OCI-LY1 (cell line): ENCODE measurements at regions not wholly inside any gene's neighbourhood (a gene's known extent, or its start where the extent isn't known, plus 50 kb on each side); places are given as distances from the start of the nearest gene placed in this dataset.
"Not testable (repeated sequence)": the region's sequence is repeated elsewhere in the genome, so short reads cannot be mapped to it uniquely, and the experiment has no call there.

ENCODE experiments used
- EZH2 ChIP-seq: fragments of 200-600 bp; sonication (generic), shearing (Covaris generic); IDR thresholded peaks from 2 replicates; pipeline ENCODE4 v1.8.0; 2017; ENCODE audit warnings: borderline replicate concordance, mixed run types, mild to moderate bottlenecking, antibody characterized with exemption, low read length, moderate library complexity, mixed read lengths
- TF ChIP-seq, protein P1 (sequence below): fragments of 200-600 bp; sonication (generic), shearing (Covaris generic); IDR thresholded peaks from 2 replicates; pipeline ENCODE4 v1.5.1; 2017; ENCODE audit warnings: mild to moderate bottlenecking, antibody characterized with exemption, low read length, moderate library complexity, mixed read lengths

DNA sequence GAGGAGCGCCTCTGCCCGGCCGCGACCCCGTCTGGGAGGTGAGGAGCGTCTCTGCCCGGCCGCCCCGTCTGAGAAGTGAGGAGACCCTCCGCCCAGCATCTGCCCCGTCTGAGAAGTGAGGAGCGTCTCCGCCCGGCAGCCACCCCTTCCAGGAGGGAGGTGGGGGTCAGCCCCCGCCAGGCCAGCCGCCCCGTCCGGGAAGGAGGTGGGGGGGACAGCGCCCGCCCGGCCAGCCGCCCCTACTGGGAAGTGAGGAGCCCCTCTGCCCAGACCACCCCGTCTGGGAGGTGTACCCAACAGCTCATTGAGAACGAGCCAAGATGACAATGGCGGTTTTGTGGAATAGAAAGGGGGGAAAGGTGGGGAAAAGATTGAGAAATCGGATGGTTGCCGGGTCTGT, 164.6 kb downstream of the TEX36 start:
- TF ChIP-seq EZH2, result not testable (repeated sequence)
- TF ChIP-seq, protein P1, sequence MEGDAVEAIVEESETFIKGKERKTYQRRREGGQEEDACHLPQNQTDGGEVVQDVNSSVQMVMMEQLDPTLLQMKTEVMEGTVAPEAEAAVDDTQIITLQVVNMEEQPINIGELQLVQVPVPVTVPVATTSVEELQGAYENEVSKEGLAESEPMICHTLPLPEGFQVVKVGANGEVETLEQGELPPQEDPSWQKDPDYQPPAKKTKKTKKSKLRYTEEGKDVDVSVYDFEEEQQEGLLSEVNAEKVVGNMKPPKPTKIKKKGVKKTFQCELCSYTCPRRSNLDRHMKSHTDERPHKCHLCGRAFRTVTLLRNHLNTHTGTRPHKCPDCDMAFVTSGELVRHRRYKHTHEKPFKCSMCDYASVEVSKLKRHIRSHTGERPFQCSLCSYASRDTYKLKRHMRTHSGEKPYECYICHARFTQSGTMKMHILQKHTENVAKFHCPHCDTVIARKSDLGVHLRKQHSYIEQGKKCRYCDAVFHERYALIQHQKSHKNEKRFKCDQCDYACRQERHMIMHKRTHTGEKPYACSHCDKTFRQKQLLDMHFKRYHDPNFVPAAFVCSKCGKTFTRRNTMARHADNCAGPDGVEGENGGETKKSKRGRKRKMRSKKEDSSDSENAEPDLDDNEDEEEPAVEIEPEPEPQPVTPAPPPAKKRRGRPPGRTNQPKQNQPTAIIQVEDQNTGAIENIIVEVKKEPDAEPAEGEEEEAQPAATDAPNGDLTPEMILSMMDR, result not testable (repeated sequence)
